H9 (cell line): ENCODE measurements at regions not wholly inside any gene's neighbourhood (a gene's known extent, or its start where the extent isn't known, plus 50 kb on each side); places are given as distances from the start of the nearest gene placed in this dataset.

Experiments used
- DNase-seq: peaks from one replicate; pipeline ENCODE4 v3.0.0-alpha.2; 2017
- H2AFZ ChIP-seq: one replicate; pipeline ENCODE4 v1.6.1; 2013; ENCODE audit warnings: mild to moderate bottlenecking, low read length, control low read depth, moderate library complexity
- H2AK5ac ChIP-seq: 2 replicates; pipeline ENCODE4 v1.6.1; 2013; ENCODE audit warnings: low read length, control low read depth, mixed read lengths; ENCODE audit not compliant: insufficient read length
- H2BK120ac ChIP-seq: one replicate; pipeline ENCODE4 v1.6.1; 2013; ENCODE audit warnings: low read depth, mild to moderate bottlenecking, low read length, control low read depth, inconsistent platforms; ENCODE audit not compliant: poor library complexity, severe bottlenecking
- H2BK12ac ChIP-seq: 2 replicates; pipeline ENCODE4 v1.6.1; 2013; ENCODE audit warnings: low read length, control low read depth, mixed read lengths, low read depth; ENCODE audit not compliant: insufficient read length
- H2BK15ac ChIP-seq: 2 replicates; pipeline ENCODE4 v1.6.1; 2013; ENCODE audit warnings: low read depth, low read length, control low read depth
- H2BK20ac ChIP-seq: one replicate; pipeline ENCODE4 v1.6.1; 2013; ENCODE audit warnings: low read depth, mild to moderate bottlenecking, low read length, control low read depth, inconsistent platforms; ENCODE audit not compliant: poor library complexity, severe bottlenecking
- H2BK5ac ChIP-seq: 2 replicates; pipeline ENCODE4 v1.6.1; 2013; ENCODE audit warnings: low read length, control low read depth, mixed read lengths; ENCODE audit not compliant: insufficient read length
- H3K14ac ChIP-seq: 2 replicates; pipeline ENCODE4 v1.6.1; 2013; ENCODE audit warnings: low read length, control low read depth; ENCODE audit not compliant: insufficient read depth
- H3K18ac ChIP-seq: 2 replicates; pipeline ENCODE4 v1.6.1; 2013; ENCODE audit warnings: low read depth, mild to moderate bottlenecking, mixed read lengths, low read length, control low read depth; ENCODE audit not compliant: insufficient read length
- H3K23ac ChIP-seq: 2 replicates; pipeline ENCODE4 v1.6.1; 2013; ENCODE audit warnings: low read length, control low read depth, mixed read lengths, low read depth; ENCODE audit not compliant: insufficient read length
- H3K23me2 ChIP-seq: 2 replicates; pipeline ENCODE4 v1.6.1; 2013; ENCODE audit warnings: low read depth, mild to moderate bottlenecking, mixed read lengths, low read length, control low read depth; ENCODE audit not compliant: insufficient read length, poor library complexity, severe bottlenecking
- H3K27ac ChIP-seq: 2 replicates; pipeline ENCODE4 v1.5.1; 2013; ENCODE audit warnings: low read length, control low read depth, mixed read lengths, low read depth; ENCODE audit not compliant: insufficient read length
- H3K27me3 ChIP-seq: 2 replicates; pipeline ENCODE4 v1.6.1; 2013; ENCODE audit warnings: low read length, control low read depth, inconsistent platforms; ENCODE audit not compliant: insufficient read depth
- H3K4ac ChIP-seq: 2 replicates; pipeline ENCODE4 v1.6.1; 2013; ENCODE audit warnings: low read depth, mild to moderate bottlenecking, control low read depth, inconsistent platforms, low read length, moderate library complexity
- H3K4me1 ChIP-seq: 2 replicates; pipeline ENCODE4 v1.6.1; 2013; ENCODE audit warnings: low read length, control low read depth, inconsistent platforms; ENCODE audit not compliant: insufficient read depth
- H3K4me2 ChIP-seq: 2 replicates; pipeline ENCODE4 v1.6.1; 2013; ENCODE audit warnings: low read length, control low read depth, mixed read lengths; ENCODE audit not compliant: insufficient read length, insufficient read depth
- H3K56ac ChIP-seq: 2 replicates; pipeline ENCODE4 v1.6.1; 2013; ENCODE audit warnings: low read depth, mild to moderate bottlenecking, mixed read lengths, low read length, control low read depth; ENCODE audit not compliant: insufficient read length
- H3K79me1 ChIP-seq: 2 replicates; pipeline ENCODE4 v1.6.1; 2013; ENCODE audit warnings: low read depth, mild to moderate bottlenecking, moderate library complexity, low read length, control low read depth, inconsistent platforms; ENCODE audit not compliant: insufficient read depth, poor library complexity, severe bottlenecking
- H3K79me2 ChIP-seq: 2 replicates; pipeline ENCODE4 v1.6.1; 2013; ENCODE audit warnings: low read length, control low read depth, inconsistent platforms; ENCODE audit not compliant: insufficient read depth
- H3K9ac ChIP-seq: 2 replicates; pipeline ENCODE4 v1.6.1; 2013; ENCODE audit warnings: low read length, control low read depth, mixed read lengths; ENCODE audit not compliant: insufficient read length; ENCODE audit errors: extremely low read depth
- H3K9me3 ChIP-seq: one replicate; pipeline ENCODE4 v1.6.1; 2013; ENCODE audit warnings: low read depth, low read length, inconsistent platforms; ENCODE audit not compliant: control insufficient read depth
- H3T11ph ChIP-seq: one replicate; pipeline ENCODE4 v1.6.1; 2013; ENCODE audit warnings: mild to moderate bottlenecking, low read length, control low read depth, inconsistent platforms
- H4K20me1 ChIP-seq: one replicate; pipeline ENCODE4 v1.6.1; 2013; ENCODE audit not compliant: control insufficient read depth, insufficient read length, insufficient read depth
- H4K5ac ChIP-seq: 2 replicates; pipeline ENCODE4 v1.6.1; 2013; ENCODE audit warnings: low read depth, mild to moderate bottlenecking, mixed read lengths, low read length, control low read depth; ENCODE audit not compliant: insufficient read length
- H4K8ac ChIP-seq: replicated peaks from 2 replicates; pipeline ENCODE4 v1.6.1; 2013; ENCODE audit warnings: low read length, control low read depth, mixed read lengths, low read depth; ENCODE audit not compliant: insufficient read length
- H4K91ac ChIP-seq: 2 replicates; pipeline ENCODE4 v1.6.1; 2013; ENCODE audit warnings: low read depth, mild to moderate bottlenecking, moderate library complexity, mixed read lengths, low read length, control low read depth; ENCODE audit not compliant: insufficient read length
- H3K27ac Mint-ChIP-seq, 3 experiments: 2 replicates in 2 of 3; 3 replicates in 1 of 3; pipeline ENCODE4 v1.8.0; 2020 to 2021; ENCODE audit warnings: mixed read lengths in 3 of 3, mild to moderate bottlenecking in 1 of 3, moderate library complexity in 1 of 3
- H3K27me3 Mint-ChIP-seq: 2 replicates; pipeline ENCODE4 v1.8.0; 2021; ENCODE audit warnings: low read depth, mild to moderate bottlenecking, moderate library complexity, mixed read lengths
- H3K36me3 Mint-ChIP-seq, 3 experiments: 2 replicates in 2 of 3; 3 replicates in 1 of 3; pipeline ENCODE4 v1.8.0; 2020 to 2021; ENCODE audit warnings: low read depth in 3 of 3, mixed read lengths in 3 of 3; ENCODE audit not compliant: insufficient read depth in 1 of 3
- H3K4me1 Mint-ChIP-seq, 2 experiments: 2 replicates each; pipeline ENCODE4 v1.8.0; 2020; ENCODE audit warnings: mixed read lengths in 2 of 2
- H3K4me3 Mint-ChIP-seq, 2 experiments: 2 replicates in 1 of 2; 3 replicates in 1 of 2; pipeline ENCODE4 v1.8.0; 2020 to 2021; ENCODE audit warnings: mild to moderate bottlenecking in 2 of 2, mixed read lengths in 2 of 2, moderate library complexity in 1 of 2
- H3K9me3 Mint-ChIP-seq, 2 experiments: 2 replicates in 1 of 2; 3 replicates in 1 of 2; pipeline ENCODE4 v1.8.0; 2020; ENCODE audit warnings: mild to moderate bottlenecking in 2 of 2, mixed read lengths in 2 of 2, moderate library complexity in 1 of 2
- WGBS: extraction: QIAGEN DNeasy Blood & Tissue Kit; methylation state at CpG from one replicate; pipeline ENCODE4 v1.1.7; 2013; ENCODE audit warnings: missing lambda C conversion rate, low lambda C conversion rate, mixed read lengths; ENCODE audit not compliant: insufficient read length; ENCODE audit errors: extremely low coverage; 5-methylcytosine and 5-hydroxymethylcytosine counted together
- TF ChIP-seq, protein P1 (sequence below): fragments of 200-600 bp; sonication (generic); conservative IDR thresholded peaks from 3 replicates; pipeline ENCODE4 v1.8.0; 2021; ENCODE audit warnings: antibody characterized with exemption, mild to moderate bottlenecking

DNA sequence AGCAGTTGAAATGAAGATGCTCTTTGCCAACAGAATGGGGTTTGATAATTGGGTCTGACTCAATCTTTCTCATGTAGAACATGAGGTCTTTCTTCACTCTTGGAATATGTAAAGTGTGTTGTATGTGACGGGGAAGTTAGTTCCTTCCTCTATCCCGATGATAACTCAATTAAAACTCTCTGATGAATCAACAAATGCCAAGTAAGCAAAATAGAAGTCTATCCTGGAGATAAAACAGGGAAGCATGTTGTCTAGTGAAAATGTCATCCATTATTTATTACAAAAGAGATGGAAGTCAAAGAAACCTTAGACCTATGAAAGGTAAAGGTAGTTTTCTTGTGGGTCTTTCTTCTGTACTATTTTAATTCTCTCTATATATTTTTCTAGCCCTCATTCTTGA, 274.2 kb upstream of the ARRDC4 start:
- Histone ChIP-seq H2BK12ac (no peak overlapping the region), H3K27me3 (no peaks in the 10 kb centered on the region), H3K23ac (no peak overlapping the region), H3K4me2 (no peak overlapping the region), H3K27ac (no peak overlapping the region), H3K18ac (no peak overlapping the region), H2BK20ac (no peak overlapping the region), H3K4me1 (no peaks in the 10 kb centered on the region), H4K20me1 (no peaks in the 10 kb centered on the region), H3K23me2 (no peaks in the 10 kb centered on the region), H4K8ac (no peak overlapping the region), H3K79me2 (no peaks in the 10 kb centered on the region), H3K4ac (no peak overlapping the region), H4K91ac (no peak overlapping the region), H4K5ac (no peak overlapping the region), H3K9ac (no peak overlapping the region), H3T11ph (no peak overlapping the region), H3K14ac (no peak overlapping the region), H2BK120ac (no peak overlapping the region), H3K79me1 (no peaks in the 10 kb centered on the region), H2BK15ac (no peak overlapping the region), H3K56ac (no peak overlapping the region), H3K9me3 (no peaks in the 10 kb centered on the region), H2BK5ac (no peak overlapping the region), H2AK5ac (no peak overlapping the region), H2AFZ (no peak overlapping the region)
- Mint-ChIP-seq H3K27ac (no peak overlapping the region), H3K27me3 (no peaks in the 10 kb centered on the region), H3K4me3 (no peak overlapping the region), H3K4me1 (no peaks in the 10 kb centered on the region), H3K9me3 (no peaks in the 10 kb centered on the region), H3K36me3 (no peaks in the 10 kb centered on the region)
- TF ChIP-seq, protein P1, sequence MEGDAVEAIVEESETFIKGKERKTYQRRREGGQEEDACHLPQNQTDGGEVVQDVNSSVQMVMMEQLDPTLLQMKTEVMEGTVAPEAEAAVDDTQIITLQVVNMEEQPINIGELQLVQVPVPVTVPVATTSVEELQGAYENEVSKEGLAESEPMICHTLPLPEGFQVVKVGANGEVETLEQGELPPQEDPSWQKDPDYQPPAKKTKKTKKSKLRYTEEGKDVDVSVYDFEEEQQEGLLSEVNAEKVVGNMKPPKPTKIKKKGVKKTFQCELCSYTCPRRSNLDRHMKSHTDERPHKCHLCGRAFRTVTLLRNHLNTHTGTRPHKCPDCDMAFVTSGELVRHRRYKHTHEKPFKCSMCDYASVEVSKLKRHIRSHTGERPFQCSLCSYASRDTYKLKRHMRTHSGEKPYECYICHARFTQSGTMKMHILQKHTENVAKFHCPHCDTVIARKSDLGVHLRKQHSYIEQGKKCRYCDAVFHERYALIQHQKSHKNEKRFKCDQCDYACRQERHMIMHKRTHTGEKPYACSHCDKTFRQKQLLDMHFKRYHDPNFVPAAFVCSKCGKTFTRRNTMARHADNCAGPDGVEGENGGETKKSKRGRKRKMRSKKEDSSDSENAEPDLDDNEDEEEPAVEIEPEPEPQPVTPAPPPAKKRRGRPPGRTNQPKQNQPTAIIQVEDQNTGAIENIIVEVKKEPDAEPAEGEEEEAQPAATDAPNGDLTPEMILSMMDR = no peak
- DNase-seq = no peak
- WGBS = no CpG with 5 or more reads among the region's 2 CpGs
